CD14-positive monocyte (primary cell): ENCODE measurements at regions not wholly inside any gene's neighbourhood (a gene's known extent, or its start where the extent isn't known, plus 50 kb on each side); places are given as distances from the start of the nearest gene placed in this dataset.

Source experiments
- DNase-seq, 3 donors: peaks; one replicate each; pipeline ENCODE4 v3.0.0-alpha.2; 2011 to 2022
- H2AFZ ChIP-seq: 2 replicates; pipeline ENCODE4 v1.6.0; 2012; ENCODE audit warnings: mild to moderate bottlenecking, low read depth, low read length, inconsistent platforms; ENCODE audit not compliant: insufficient read depth, poor library complexity, severe bottlenecking
- H3K27ac ChIP-seq, 2 donors: 1 replicate in 1 of 2; 2 replicates in 1 of 2; pipeline ENCODE4 v1.5.1; 2012 to 2013; ENCODE audit warnings: low read length in 2 of 2, control low read depth in 1 of 2, inconsistent platforms in 1 of 2, low read depth in 1 of 2, mild to moderate bottlenecking in 1 of 2
- H3K27me3 ChIP-seq, 2 donors: one replicate each; pipeline versions ENCODE4 v1.6.0 to v1.6.1; 2011 to 2013; ENCODE audit warnings: low read length in 2 of 2; ENCODE audit not compliant: control insufficient read depth in 2 of 2, insufficient read depth in 2 of 2
- H3K36me3 ChIP-seq, 2 donors: replicated peaks in 1 of 2; 1 replicate in 1 of 2; 2 replicates in 1 of 2; pipeline versions ENCODE4 v1.5.1 to v1.6.1; 2012 to 2013; ENCODE audit warnings: low read length in 2 of 2, control low read depth in 1 of 2, inconsistent platforms in 1 of 2, mild to moderate bottlenecking in 1 of 2; ENCODE audit not compliant: insufficient read depth in 2 of 2, control insufficient read depth in 1 of 2
- H3K4me1 ChIP-seq, 2 donors: 1 replicate in 1 of 2; 2 replicates in 1 of 2; pipeline versions ENCODE4 v1.5.1 to v1.6.1; 2012 to 2013; ENCODE audit warnings: low read length in 2 of 2, control low read depth in 1 of 2, inconsistent platforms in 1 of 2, mild to moderate bottlenecking in 1 of 2, moderate library complexity in 1 of 2; ENCODE audit not compliant: insufficient read depth in 2 of 2, control insufficient read depth in 1 of 2
- H3K4me2 ChIP-seq: replicated peaks from 2 replicates; pipeline ENCODE3; 2012; ENCODE audit warnings: low read length, moderate library complexity, mild to moderate bottlenecking; ENCODE audit not compliant: poor library complexity, severe bottlenecking; ENCODE audit errors: extremely low read depth
- H3K4me3 ChIP-seq, 3 experiments: fragments of 200-600 bp in 1 of 3; sonication (generic) in 1 of 3; replicated peaks in 1 of 3; 1 replicate in 2 of 3; 2 replicates in 1 of 3; pipeline ENCODE4 v1.5.1; 2011 to 2013; ENCODE audit warnings: low read length in 3 of 3, mild to moderate bottlenecking in 3 of 3, control low read depth in 2 of 3, low read depth in 2 of 3, inconsistent platforms in 1 of 3, moderate library complexity in 1 of 3
- H3K79me2 ChIP-seq: 2 replicates; pipeline ENCODE4 v1.6.0; 2012; ENCODE audit warnings: mild to moderate bottlenecking, control low read depth, inconsistent platforms, low read length, moderate library complexity; ENCODE audit not compliant: insufficient read depth
- H3K9ac ChIP-seq: 2 replicates; pipeline ENCODE4 v1.6.0; 2017; ENCODE audit warnings: low read length, mild to moderate bottlenecking; ENCODE audit not compliant: insufficient read depth, poor library complexity, severe bottlenecking
- H3K9me3 ChIP-seq, 2 donors: replicated peaks in 1 of 2; 1 replicate in 1 of 2; 2 replicates in 1 of 2; pipeline versions ENCODE4 v1.5.1 to v1.6.1; 2012 to 2013; ENCODE audit warnings: low read length in 2 of 2, control low read depth in 1 of 2; ENCODE audit not compliant: control insufficient read depth in 1 of 2, insufficient read depth in 1 of 2
- H4K20me1 ChIP-seq: 2 replicates; pipeline ENCODE4 v1.6.0; 2012; ENCODE audit warnings: mild to moderate bottlenecking, low read length, control low read depth, moderate library complexity; ENCODE audit not compliant: insufficient read depth
- H3K27ac Mint-ChIP-seq, 7 donors: one replicate each; pipeline ENCODE4 v1.8.0; 2020; ENCODE audit warnings: mild to moderate bottlenecking in 7 of 7, mixed read lengths in 7 of 7, moderate library complexity in 6 of 7, inconsistent platforms in 2 of 7
- H3K27me3 Mint-ChIP-seq, 3 donors: one replicate each; pipeline ENCODE4 v1.8.0; 2021 to 2022; ENCODE audit warnings: low read depth in 3 of 3, mild to moderate bottlenecking in 3 of 3, mixed read lengths in 3 of 3, moderate library complexity in 3 of 3, inconsistent platforms in 1 of 3
- H3K36me3 Mint-ChIP-seq, 2 donors: one replicate each; pipeline ENCODE4 v1.8.0; 2020; ENCODE audit warnings: mixed read lengths in 2 of 2, inconsistent platforms in 1 of 2, mild to moderate bottlenecking in 1 of 2
- H3K4me1 Mint-ChIP-seq: one replicate; pipeline ENCODE4 v1.8.0; 2020; ENCODE audit warnings: mild to moderate bottlenecking, mixed read lengths
- H3K4me3 Mint-ChIP-seq, 2 donors: one replicate each; pipeline ENCODE4 v1.8.0; 2020; ENCODE audit warnings: mild to moderate bottlenecking in 2 of 2, mixed read lengths in 2 of 2, moderate library complexity in 1 of 2
- H3K9me3 Mint-ChIP-seq, 7 donors: one replicate each; pipeline ENCODE4 v1.8.0; 2020 to 2022; ENCODE audit warnings: mixed read lengths in 7 of 7, mild to moderate bottlenecking in 6 of 7, moderate library complexity in 6 of 7, inconsistent platforms in 2 of 7
- CTCF ChIP-seq: fragments of 200-600 bp; IDR thresholded peaks from one replicate; pipeline ENCODE4 v1.8.0; 2022; ENCODE audit warnings: antibody characterized with exemption, mild to moderate bottlenecking
- WGBS: methylation state at CpG from one replicate; pipeline ENCODE4 v1.1.5; 2013; ENCODE audit warnings: missing lambda C conversion rate; ENCODE audit not compliant: insufficient coverage; 5-methylcytosine and 5-hydroxymethylcytosine counted together
- intact Hi-C, 2 donors: fragments of 100-400 bp; cut with micrococcal nuclease; formaldehyde crosslinking; loops; one replicate each; pipeline versions ENCODE4 v1.15.0 to v1.15.1; 2023

DNA sequence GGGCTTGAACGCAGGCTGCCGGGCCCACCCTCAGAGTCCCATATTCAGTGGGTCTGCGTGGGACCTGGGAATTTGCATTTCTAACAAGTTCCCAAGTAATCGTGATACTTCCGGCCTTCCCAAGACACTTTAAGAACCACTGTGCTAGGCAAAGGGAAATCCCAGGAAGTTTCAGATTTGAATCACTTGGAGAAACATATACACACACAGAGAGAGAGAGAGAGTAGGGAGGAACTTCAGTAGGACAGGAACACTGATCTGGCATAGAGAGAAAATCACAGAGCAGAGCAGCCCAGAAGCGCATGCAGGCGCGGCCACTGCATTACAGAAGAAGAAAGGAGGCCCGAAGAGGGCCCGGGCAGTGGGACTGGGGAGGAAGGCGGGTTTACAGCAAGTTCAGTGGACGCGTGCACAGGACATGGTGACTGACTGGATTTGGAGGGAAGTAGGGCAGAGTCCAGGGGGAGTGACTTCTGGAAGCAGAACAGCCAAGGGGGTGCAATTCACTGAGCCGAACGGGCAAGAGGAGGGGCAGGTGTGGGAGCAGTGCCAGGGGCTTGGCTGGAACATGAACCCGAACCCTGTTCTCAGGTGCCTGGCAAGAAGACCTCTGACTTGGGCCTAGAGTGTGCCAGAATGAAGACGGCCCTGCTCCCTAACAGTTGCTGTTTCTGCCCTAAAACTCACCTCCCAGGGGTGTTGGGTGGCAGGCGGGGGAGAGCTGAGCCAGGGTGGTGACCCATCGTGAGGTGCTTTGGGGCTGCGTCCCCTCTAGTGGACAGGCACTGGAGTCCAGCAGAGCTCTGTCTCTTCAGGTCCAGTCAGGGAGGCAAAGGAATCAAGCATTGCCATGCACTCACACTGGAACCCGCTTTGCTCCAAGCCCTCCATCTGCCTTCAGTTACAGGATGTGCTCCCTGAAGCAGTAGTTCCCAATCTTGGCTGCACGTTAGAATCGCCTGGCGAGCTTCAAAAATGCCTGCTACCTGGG lies 101.3 kb upstream of the HES1 start:
- H2AFZ ChIP-seq, result no peak overlapping the region
- H3K4me3 ChIP-seq, result no peak overlapping the region
- peaks cover 0 to 2% (median 0%) of the 10 kb centered on the region in 7 donors for H3K9me3 Mint-ChIP-seq
- H3K36me3 Mint-ChIP-seq, result no peaks in the 10 kb centered on the region
- no peaks in the 10 kb centered on the region for H4K20me1 ChIP-seq
- H3K9ac ChIP-seq, result no peak overlapping the region
- no peaks in the 10 kb centered on the region for H3K4me1 ChIP-seq
- H3K4me3 Mint-ChIP-seq, result no peak overlapping the region
- H3K79me2 ChIP-seq, result no peaks in the 10 kb centered on the region
- no peaks in the 10 kb centered on the region for H3K36me3 ChIP-seq
- H3K27ac ChIP-seq, result no peak overlapping the region
- no peak for DNase-seq
- 95% methylated on average over 20 of the region's 24 CpGs for WGBS
- TF ChIP-seq CTCF, result no peak
- no peaks in the 10 kb centered on the region for H3K27me3 ChIP-seq
- intact Hi-C loops, result no loop called here
- H3K27me3 Mint-ChIP-seq, result peaks cover 8 to 21% (median 16%) of the 10 kb centered on the region in 3 donors
- no peak overlapping the region for H3K4me2 ChIP-seq
- peaks cover 9% of the 10 kb centered on the region for H3K4me1 Mint-ChIP-seq
- peak overlapping the region in 1 of 7 donors; percentile 34 for H3K27ac Mint-ChIP-seq
- no peaks in the 10 kb centered on the region for H3K9me3 ChIP-seq

GRCh38 chr3:194035406-194036138 lies 100.4 kb upstream of the HES1 start:
- no peaks in the 10 kb centered on the region for H4K20me1 ChIP-seq
- H3K36me3 ChIP-seq, result no peaks in the 10 kb centered on the region
- H3K4me3 ChIP-seq, result no peak overlapping the region
- Mint-ChIP-seq H3K4me1 (peaks cover 11% of the 10 kb centered on the region), H3K27ac (no peak overlapping the region), H3K9me3 (peaks cover 0 to 2% (median 0%) of the 10 kb centered on the region in 7 donors), H3K27me3 (peaks cover 8 to 21% (median 13%) of the 10 kb centered on the region in 3 donors), H3K36me3 (no peaks in the 10 kb centered on the region), H3K4me3 (no peak overlapping the region)
- peaks cover 2 to 3% of the 10 kb centered on the region in 2 donors for H3K4me1 ChIP-seq
- 75% methylated on average over 3 of the region's 5 CpGs for WGBS
- no peak overlapping the region for H2AFZ ChIP-seq
- intact Hi-C loops, result no loop called here
- no peak overlapping the region for H3K9ac ChIP-seq
- no peak overlapping the region for H3K27ac ChIP-seq
- no peaks in the 10 kb centered on the region for H3K9me3 ChIP-seq
- no peaks in the 10 kb centered on the region for H3K27me3 ChIP-seq
- H3K79me2 ChIP-seq, result no peaks in the 10 kb centered on the region
- DNase-seq, result no peak
- H3K4me2 ChIP-seq, result no peak overlapping the region
- no peak for TF ChIP-seq CTCF
